ENCODE measurements at regions not wholly inside any gene's neighbourhood (a gene's known extent, or its start where the extent isn't known, plus 50 kb on each side); places are given as distances from the start of the nearest gene placed in this dataset.

GRCh38 chr1:93813076-93813475 is 65.9 kb downstream of the DNTTIP2 start:
- Mint-ChIP-seq H3K4me1 (peaks cover 15 to 16% of the 10 kb centered on the region in 2 donors), H3K36me3 (no peaks in the 10 kb centered on the region), H3K9me3 (no peaks in the 10 kb centered on the region), H3K27me3 (ENCODE audit: low read depth in 2 of 2) (no peaks in the 10 kb centered on the region), H3K27ac (no peak overlapping the region), H3K4me3 (no peak overlapping the region)
- DNase-seq, result no peak
- TF ChIP-seq CTCF (IDR thresholded peaks at IDR 0.05), result no peak
- ATAC-seq, result no peak
- Histone ChIP-seq H3K4me3 (ENCODE audit: low read length) (no peak overlapping the region), H3K36me3 (ENCODE audit: control insufficient read depth, insufficient read depth, low read length) (no peaks in the 10 kb centered on the region), H3K4me1 (ENCODE audit: control insufficient read depth, insufficient read depth, low read length) (peaks cover 12% of the 10 kb centered on the region), H3K27me3 (ENCODE audit: control insufficient read depth, insufficient read depth, low read length) (no peaks in the 10 kb centered on the region), H3K27ac (ENCODE audit: low read length) (no peak overlapping the region), H3K9me3 (ENCODE audit: control insufficient read depth, insufficient read depth, low read length) (no peaks in the 10 kb centered on the region)
- intact Hi-C loops (cut with micrococcal nuclease), result loop anchor here (5.0 kb wide), 1 partner anchor 56 kb away; no protein-coding TSS in a partner anchor
- 80% methylated on average over 2 of the region's 2 CpGs for WGBS (ENCODE audit: insufficient coverage)

- WGBS (ENCODE audit: insufficient coverage), result 91% methylated on average over 6 of the region's 7 CpGs
- intact Hi-C loops (cut with micrococcal nuclease), result loop anchor here (5.0 kb wide), 1 partner anchor 54 kb away; no protein-coding TSS in a partner anchor
- H3K4me3 Mint-ChIP-seq, result no peak overlapping the region
- no peak for DNase-seq
- H3K9me3 Mint-ChIP-seq, result no peaks in the 10 kb centered on the region
- peaks cover 0 to under 1% of the 10 kb centered on the region in 2 donors for H3K4me1 Mint-ChIP-seq
- Histone ChIP-seq H3K27ac (ENCODE audit: low read length) (no peak overlapping the region), H3K27me3 (ENCODE audit: control insufficient read depth, insufficient read depth, low read length) (no peaks in the 10 kb centered on the region), H3K4me1 (ENCODE audit: control insufficient read depth, insufficient read depth, low read length) (no peaks in the 10 kb centered on the region), H3K4me3 (ENCODE audit: low read length) (no peak overlapping the region), H3K9me3 (ENCODE audit: control insufficient read depth, insufficient read depth, low read length) (no peaks in the 10 kb centered on the region), H3K36me3 (ENCODE audit: control insufficient read depth, insufficient read depth, low read length) (no peaks in the 10 kb centered on the region)
- H3K36me3 Mint-ChIP-seq, result no peaks in the 10 kb centered on the region
- no peak for TF ChIP-seq CTCF (IDR thresholded peaks at IDR 0.05)
- no peak for ATAC-seq
- H3K27ac Mint-ChIP-seq, result no peak overlapping the region
- peaks cover 0 to 4% of the 10 kb centered on the region in 2 donors for H3K27me3 Mint-ChIP-seq (ENCODE audit: low read depth in 2 of 2)
Observed at GRCh38 chr1:93811326-93812065, 67.5 kb downstream of the DNTTIP2 start.

GRCh38 chr1:93810316-93810715 is 68.7 kb downstream of the DNTTIP2 start:
- Mint-ChIP-seq H3K36me3 (no peaks in the 10 kb centered on the region), H3K27me3 (ENCODE audit: low read depth in 2 of 2) (peaks cover 0 to 7% of the 10 kb centered on the region in 2 donors), H3K4me3 (no peak overlapping the region), H3K9me3 (no peaks in the 10 kb centered on the region), H3K27ac (no peak overlapping the region), H3K4me1 (no peaks in the 10 kb centered on the region)
- intact Hi-C loops (cut with micrococcal nuclease), result loop anchor here (5.0 kb wide), 1 partner anchor 53 kb away; no protein-coding TSS in a partner anchor
- whole genome bisulfite sequencing (ENCODE audit: insufficient coverage), result 91% methylated on average over 3 of the region's 3 CpGs
- H3K9me3 ChIP-seq (ENCODE audit: control insufficient read depth, insufficient read depth, low read length), result no peaks in the 10 kb centered on the region
- no peak overlapping the region for H3K27ac ChIP-seq (ENCODE audit: low read length)
- no peaks in the 10 kb centered on the region for H3K36me3 ChIP-seq (ENCODE audit: control insufficient read depth, insufficient read depth, low read length)
- no peaks in the 10 kb centered on the region for H3K27me3 ChIP-seq (ENCODE audit: control insufficient read depth, insufficient read depth, low read length)
- H3K4me1 ChIP-seq (ENCODE audit: control insufficient read depth, insufficient read depth, low read length), result no peaks in the 10 kb centered on the region
- ATAC-seq, result peak in 1 of 3 donors; percentile 5
- TF ChIP-seq CTCF (IDR thresholded peaks at IDR 0.05), result no peak
- H3K4me3 ChIP-seq (ENCODE audit: low read length), result no peak overlapping the region
- no peak for DNase-seq

GRCh38 chr1:93808871-93809270 is 70.1 kb downstream of the DNTTIP2 start:
- ATAC-seq (no peak), DNase-seq (no peak)
- Mint-ChIP-seq H3K4me1 (no peaks in the 10 kb centered on the region), H3K4me3 (no peak overlapping the region), H3K27ac (no peak overlapping the region), H3K27me3 (ENCODE audit: low read depth in 2 of 2) (peaks cover 0 to 7% of the 10 kb centered on the region in 2 donors), H3K36me3 (no peaks in the 10 kb centered on the region), H3K9me3 (no peaks in the 10 kb centered on the region)
- Histone ChIP-seq H3K4me3 (ENCODE audit: low read length) (no peak overlapping the region), H3K27ac (ENCODE audit: low read length) (no peak overlapping the region), H3K36me3 (ENCODE audit: control insufficient read depth, insufficient read depth, low read length) (no peaks in the 10 kb centered on the region), H3K9me3 (ENCODE audit: control insufficient read depth, insufficient read depth, low read length) (no peaks in the 10 kb centered on the region), H3K4me1 (ENCODE audit: control insufficient read depth, insufficient read depth, low read length) (no peaks in the 10 kb centered on the region), H3K27me3 (ENCODE audit: control insufficient read depth, insufficient read depth, low read length) (no peaks in the 10 kb centered on the region)
- no peak for TF ChIP-seq CTCF (IDR thresholded peaks at IDR 0.05)
- 96% methylated on average over 2 of the region's 2 CpGs for WGBS (ENCODE audit: insufficient coverage)
- intact Hi-C loops (cut with micrococcal nuclease), result no loop called here

All from natural killer cell (primary cell).